ENCODE measurements at regions not wholly inside any gene's neighbourhood (a gene's known extent, or its start where the extent isn't known, plus 50 kb on each side); places are given as distances from the start of the nearest gene placed in this dataset.

DNA sequence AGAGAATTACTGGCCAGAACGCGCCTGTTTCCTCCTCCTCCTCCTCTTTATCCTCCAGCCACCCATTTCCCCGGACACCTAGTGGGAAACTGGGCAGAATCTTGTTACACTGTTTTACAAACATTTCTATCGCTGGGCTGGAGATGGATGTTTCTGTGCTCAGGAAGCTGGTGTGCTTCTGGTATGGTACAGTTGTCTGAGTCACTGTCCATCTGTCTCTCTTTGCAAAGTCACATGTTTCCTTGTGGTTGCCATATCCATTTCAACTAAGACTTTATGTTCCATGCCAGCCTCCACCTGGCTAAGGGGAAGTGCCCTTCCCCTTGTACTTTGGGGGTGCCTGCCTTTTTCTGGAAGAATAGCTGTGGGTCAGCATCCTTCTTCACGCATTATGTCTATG lies 52.9 kb upstream of the SLC22A16 start:
- H3K79me2 ChIP-seq (ENCODE audit: control insufficient read depth, insufficient read depth, low read length, poor library complexity), result no peaks in the 10 kb centered on the region
- H3K36me3 ChIP-seq (ENCODE audit: control insufficient read depth in 1 of 2, insufficient read depth in 2 of 2, low read length in 2 of 2), result no peaks in the 10 kb centered on the region
- no peak overlapping the region for H3K4me3 ChIP-seq (ENCODE audit: low read depth, low read length)
- H2AFZ ChIP-seq (ENCODE audit: insufficient read depth, low read length, poor library complexity), result no peak overlapping the region
- no peak for DNase-seq
- H3K4me2 ChIP-seq (ENCODE audit: low read length), result no peak overlapping the region
- no peak overlapping the region for H4K91ac ChIP-seq (ENCODE audit: low read depth, low read length)
- H3K9me3 ChIP-seq (ENCODE audit: insufficient read depth, low read depth, low read length), result no peaks in the 10 kb centered on the region
- no peak overlapping the region for H4K8ac ChIP-seq (ENCODE audit: low read depth, low read length)
- peak overlapping the region; percentile 6 for H3K27ac ChIP-seq (ENCODE audit: low read depth, low read length)
- H4K12ac ChIP-seq (ENCODE audit: low read depth, low read length), result no peak overlapping the region
- H3K14ac ChIP-seq (ENCODE audit: low read length), result no peak overlapping the region
- peaks cover 0 to 8% of the 10 kb centered on the region in 2 experiments for H3K4me1 ChIP-seq (ENCODE audit: control insufficient read depth in 1 of 2, insufficient read depth in 2 of 2, low read length in 2 of 2)
- no peak overlapping the region for H2BK120ac ChIP-seq (ENCODE audit: insufficient read depth, low read length, poor library complexity)
- no peak overlapping the region for H2BK12ac ChIP-seq (ENCODE audit: low read length)
- no peak overlapping the region for H3K4ac ChIP-seq (ENCODE audit: low read depth, low read length)
- no CpG with 5 or more reads among the region's 5 CpGs for WGBS (ENCODE audit: extremely low coverage, insufficient coverage, insufficient read length)
- H2AK5ac ChIP-seq (ENCODE audit: low read length), result no peak overlapping the region
- H3K27me3 ChIP-seq (ENCODE audit: insufficient read depth, low read length), result no peaks in the 10 kb centered on the region
- peaks cover 2% of the 10 kb centered on the region for H3K79me1 ChIP-seq (ENCODE audit: low read length)
- no peak overlapping the region for H3K18ac ChIP-seq (ENCODE audit: low read length)
- H3K9ac ChIP-seq (ENCODE audit: low read length), result no peak overlapping the region
- no peak overlapping the region for H3K23ac ChIP-seq (ENCODE audit: low read length)
- H2BK5ac ChIP-seq (ENCODE audit: low read depth, low read length, poor library complexity), result no peak overlapping the region

DNA sequence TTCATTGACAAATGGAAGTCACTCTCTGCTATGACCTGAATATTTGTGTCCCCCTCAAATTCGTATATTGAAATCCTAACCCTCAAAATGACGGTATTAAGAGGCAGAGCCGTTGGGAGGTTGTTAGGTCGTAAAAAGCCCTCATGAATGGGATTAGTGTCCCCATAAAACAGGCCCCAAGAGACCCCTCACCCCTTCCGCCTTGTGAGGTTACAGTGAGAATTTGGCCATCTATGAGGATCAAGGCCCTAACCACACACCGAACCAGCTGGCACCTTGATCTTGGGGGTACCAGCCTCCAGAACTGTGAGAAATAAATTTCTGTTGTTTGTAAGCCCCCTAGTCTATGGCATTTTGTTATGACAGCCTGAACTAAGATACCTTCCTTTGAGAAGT lies 52.5 kb upstream of the SLC22A16 start:
- Histone ChIP-seq H2BK12ac (ENCODE audit: low read length) (peak overlapping the region; percentile 4), H3K36me3 (ENCODE audit: control insufficient read depth in 1 of 2, insufficient read depth in 2 of 2, low read length in 2 of 2) (no peaks in the 10 kb centered on the region), H4K8ac (ENCODE audit: low read depth, low read length) (no peak overlapping the region), H2AK5ac (ENCODE audit: low read length) (no peak overlapping the region), H3K4me2 (ENCODE audit: low read length) (no peak overlapping the region), H3K79me2 (ENCODE audit: control insufficient read depth, insufficient read depth, low read length, poor library complexity) (no peaks in the 10 kb centered on the region), H3K18ac (ENCODE audit: low read length) (no peak overlapping the region), H3K14ac (ENCODE audit: low read length) (no peak overlapping the region), H4K12ac (ENCODE audit: low read depth, low read length) (no peak overlapping the region), H3K79me1 (ENCODE audit: low read length) (peaks cover 2% of the 10 kb centered on the region), H2AFZ (ENCODE audit: insufficient read depth, low read length, poor library complexity) (no peak overlapping the region), H3K23ac (ENCODE audit: low read length) (no peak overlapping the region), H3K4me3 (ENCODE audit: low read depth, low read length) (no peak overlapping the region), H3K9me3 (ENCODE audit: insufficient read depth, low read depth, low read length) (no peaks in the 10 kb centered on the region), H3K27me3 (ENCODE audit: insufficient read depth, low read length) (no peaks in the 10 kb centered on the region), H2BK120ac (ENCODE audit: insufficient read depth, low read length, poor library complexity) (no peak overlapping the region), H3K27ac (ENCODE audit: low read depth, low read length) (peak overlapping the region; percentile 6), H4K91ac (ENCODE audit: low read depth, low read length) (peak overlapping the region; percentile 50), H2BK5ac (ENCODE audit: low read depth, low read length, poor library complexity) (no peak overlapping the region), H3K4ac (ENCODE audit: low read depth, low read length) (no peak overlapping the region), H3K9ac (ENCODE audit: low read length) (no peak overlapping the region), H3K4me1 (ENCODE audit: control insufficient read depth in 1 of 2, insufficient read depth in 2 of 2, low read length in 2 of 2) (peaks cover 0 to 8% of the 10 kb centered on the region in 2 experiments)
- no peak for DNase-seq
- WGBS (ENCODE audit: extremely low coverage, insufficient coverage, insufficient read length), result no CpG with 5 or more reads among the region's 6 CpGs

DNA sequence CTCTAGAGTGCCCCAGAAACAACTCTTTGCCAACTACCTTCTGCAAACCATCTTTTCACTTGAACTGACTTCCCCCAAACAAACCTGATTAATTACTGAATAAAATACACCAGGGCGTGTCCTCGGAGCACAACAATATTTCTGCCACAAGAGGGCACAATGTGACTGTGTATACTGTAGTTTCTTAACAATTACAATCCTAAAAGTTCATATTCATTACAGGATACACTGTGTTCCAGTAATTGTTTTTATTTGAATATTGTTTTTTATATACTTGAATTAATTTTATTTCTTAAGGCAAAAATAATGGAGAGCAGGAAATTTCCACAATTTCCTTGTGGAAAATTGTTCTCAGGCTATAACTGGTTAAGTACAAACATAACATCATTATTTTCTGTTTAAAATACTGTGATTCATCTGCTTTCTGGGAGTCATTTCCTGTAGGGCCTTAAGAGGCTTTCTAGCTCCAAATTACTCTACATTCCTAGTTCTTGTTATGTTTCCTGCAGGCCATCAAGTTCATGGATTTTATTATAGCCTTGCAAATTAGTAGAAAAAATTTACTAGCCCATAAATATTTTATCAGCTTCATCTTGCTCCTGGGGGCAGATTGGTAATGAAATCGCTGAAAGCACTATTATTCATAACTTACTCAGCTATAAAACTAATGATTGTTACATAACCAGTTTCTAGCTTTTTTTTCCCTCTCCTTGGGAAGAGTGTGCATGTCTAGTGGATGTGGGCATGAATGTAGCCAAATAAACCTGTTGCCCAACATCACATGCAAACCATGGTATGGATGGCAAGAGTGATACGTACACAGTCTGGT lies 51.9 kb upstream of the SLC22A16 start:
- Histone ChIP-seq H2BK12ac (ENCODE audit: low read length) (peak overlapping the region; percentile 43), H3K4me1 (ENCODE audit: control insufficient read depth in 1 of 2, insufficient read depth in 2 of 2, low read length in 2 of 2) (peaks cover 0 to 8% of the 10 kb centered on the region in 2 experiments), H3K14ac (ENCODE audit: low read length) (no peak overlapping the region), H3K36me3 (ENCODE audit: control insufficient read depth in 1 of 2, insufficient read depth in 2 of 2, low read length in 2 of 2) (no peaks in the 10 kb centered on the region), H3K27ac (ENCODE audit: low read depth, low read length) (no peak overlapping the region), H3K4me2 (ENCODE audit: low read length) (no peak overlapping the region), H3K4ac (ENCODE audit: low read depth, low read length) (no peak overlapping the region), H3K79me2 (ENCODE audit: control insufficient read depth, insufficient read depth, low read length, poor library complexity) (no peaks in the 10 kb centered on the region), H3K9ac (ENCODE audit: low read length) (no peak overlapping the region), H3K79me1 (ENCODE audit: low read length) (peaks cover 2% of the 10 kb centered on the region), H2BK5ac (ENCODE audit: low read depth, low read length, poor library complexity) (no peak overlapping the region), H2BK120ac (ENCODE audit: insufficient read depth, low read length, poor library complexity) (no peak overlapping the region), H3K23ac (ENCODE audit: low read length) (no peak overlapping the region), H3K18ac (ENCODE audit: low read length) (no peak overlapping the region), H4K91ac (ENCODE audit: low read depth, low read length) (no peak overlapping the region), H4K8ac (ENCODE audit: low read depth, low read length) (no peak overlapping the region), H2AK5ac (ENCODE audit: low read length) (no peak overlapping the region), H4K12ac (ENCODE audit: low read depth, low read length) (no peak overlapping the region), H3K9me3 (ENCODE audit: insufficient read depth, low read depth, low read length) (no peaks in the 10 kb centered on the region), H2AFZ (ENCODE audit: insufficient read depth, low read length, poor library complexity) (no peak overlapping the region), H3K4me3 (ENCODE audit: low read depth, low read length) (no peak overlapping the region), H3K27me3 (ENCODE audit: insufficient read depth, low read length) (no peaks in the 10 kb centered on the region)
- peak; percentile 52 to 88 for DNase-seq
- WGBS (ENCODE audit: extremely low coverage, insufficient coverage, insufficient read length), result no CpG with 5 or more reads among the region's 4 CpGs

DNA sequence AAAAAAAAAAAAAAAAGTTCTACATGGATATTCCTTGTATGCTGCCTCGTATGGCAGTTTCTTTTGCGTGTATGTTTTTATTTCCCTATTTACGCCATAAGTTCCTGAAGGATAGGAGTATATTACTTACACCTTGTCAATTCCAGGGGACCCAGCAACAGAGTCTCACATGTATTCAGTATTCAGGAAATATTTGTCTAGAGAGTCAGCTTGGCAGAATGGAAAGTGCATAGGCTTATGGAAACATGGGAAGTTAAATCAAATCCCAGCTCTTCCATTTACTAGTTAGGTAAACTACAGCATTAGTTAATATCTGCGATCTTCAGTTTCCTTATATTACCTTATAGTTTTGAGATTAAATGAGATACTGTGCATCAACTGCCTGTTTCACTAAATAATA lies 51.1 kb upstream of the SLC22A16 start:
- no peak overlapping the region for H2AK5ac ChIP-seq (ENCODE audit: low read length)
- H2AFZ ChIP-seq (ENCODE audit: insufficient read depth, low read length, poor library complexity), result no peak overlapping the region
- no peak overlapping the region for H3K9ac ChIP-seq (ENCODE audit: low read length)
- H3K14ac ChIP-seq (ENCODE audit: low read length), result no peak overlapping the region
- no peak overlapping the region for H3K4me2 ChIP-seq (ENCODE audit: low read length)
- no peak overlapping the region for H4K12ac ChIP-seq (ENCODE audit: low read depth, low read length)
- H4K8ac ChIP-seq (ENCODE audit: low read depth, low read length), result no peak overlapping the region
- H3K18ac ChIP-seq (ENCODE audit: low read length), result no peak overlapping the region
- no peak overlapping the region for H4K91ac ChIP-seq (ENCODE audit: low read depth, low read length)
- no peak overlapping the region for H3K4ac ChIP-seq (ENCODE audit: low read depth, low read length)
- H3K36me3 ChIP-seq (ENCODE audit: control insufficient read depth in 1 of 2, insufficient read depth in 2 of 2, low read length in 2 of 2), result no peaks in the 10 kb centered on the region
- H3K4me3 ChIP-seq (ENCODE audit: low read depth, low read length), result no peak overlapping the region
- H3K4me1 ChIP-seq (ENCODE audit: control insufficient read depth in 1 of 2, insufficient read depth in 2 of 2, low read length in 2 of 2), result peaks cover 0 to 8% of the 10 kb centered on the region in 2 experiments
- no peak overlapping the region for H2BK12ac ChIP-seq (ENCODE audit: low read length)
- no peak overlapping the region for H2BK5ac ChIP-seq (ENCODE audit: low read depth, low read length, poor library complexity)
- DNase-seq, result no peak
- WGBS (ENCODE audit: extremely low coverage, insufficient coverage, insufficient read length), result no CpG with 5 or more reads among the region's 4 CpGs
- H2BK120ac ChIP-seq (ENCODE audit: insufficient read depth, low read length, poor library complexity), result no peak overlapping the region
- H3K23ac ChIP-seq (ENCODE audit: low read length), result no peak overlapping the region
- H3K27me3 ChIP-seq (ENCODE audit: insufficient read depth, low read length), result no peaks in the 10 kb centered on the region
- no peak overlapping the region for H3K27ac ChIP-seq (ENCODE audit: low read depth, low read length)
- H3K79me2 ChIP-seq (ENCODE audit: control insufficient read depth, insufficient read depth, low read length, poor library complexity), result no peaks in the 10 kb centered on the region
- H3K79me1 ChIP-seq (ENCODE audit: low read length), result peaks cover 2% of the 10 kb centered on the region
- no peaks in the 10 kb centered on the region for H3K9me3 ChIP-seq (ENCODE audit: insufficient read depth, low read depth, low read length)
